ENCODE measurements at regions not wholly inside any gene's neighbourhood (a gene's known extent, or its start where the extent isn't known, plus 50 kb on each side); places are given as distances from the start of the nearest gene placed in this dataset.
A peak's percentile ranks its signal among the peaks of the same experiment; 100 is the strongest.
"Not testable (repeated sequence)": the region's sequence is repeated elsewhere in the genome, so short reads cannot be mapped to it uniquely, and the experiment has no call there.

DNA sequence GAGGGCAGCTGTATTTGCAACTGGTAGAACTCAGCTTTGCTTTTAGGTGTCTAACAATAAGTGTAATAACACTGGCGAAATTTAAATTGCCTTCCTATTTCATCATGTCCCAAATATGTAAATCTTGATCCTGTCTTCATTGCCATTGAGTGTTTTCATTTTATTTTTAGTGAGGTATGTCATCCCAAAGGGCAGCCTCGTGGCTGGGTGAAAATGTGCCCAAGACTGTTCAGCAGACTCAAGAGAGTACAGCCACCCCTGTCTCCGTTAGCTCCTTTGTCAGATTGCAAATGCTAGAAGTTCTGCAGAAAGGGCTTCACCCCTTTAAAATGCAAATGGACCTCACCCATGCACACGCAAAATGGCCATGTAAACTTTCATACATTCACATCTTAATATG is 278.8 kb downstream of the RND3 start:
- DNase-seq, result no peak
- Histone ChIP-seq H3K9me3 (no peaks in the 10 kb centered on the region), H3K27me3 (no peaks in the 10 kb centered on the region), H3K4me3 (no peak overlapping the region), H3K27ac (no peak overlapping the region), H3K36me3 (no peaks in the 10 kb centered on the region), H3K4me1 (peaks cover 0 to 2% (median 0%) of the 10 kb centered on the region in 12 donors)
- 69 to 77% (median 74%) methylated on average over 4 of the region's 4 CpGs for WGBS, 4 donors
- no peak for ATAC-seq
- intact Hi-C loops (cut with DNase I), result no loop called here
- no peak for TF ChIP-seq POLR2A (IDR thresholded peaks at IDR 0.05)
- TF ChIP-seq, protein P1, sequence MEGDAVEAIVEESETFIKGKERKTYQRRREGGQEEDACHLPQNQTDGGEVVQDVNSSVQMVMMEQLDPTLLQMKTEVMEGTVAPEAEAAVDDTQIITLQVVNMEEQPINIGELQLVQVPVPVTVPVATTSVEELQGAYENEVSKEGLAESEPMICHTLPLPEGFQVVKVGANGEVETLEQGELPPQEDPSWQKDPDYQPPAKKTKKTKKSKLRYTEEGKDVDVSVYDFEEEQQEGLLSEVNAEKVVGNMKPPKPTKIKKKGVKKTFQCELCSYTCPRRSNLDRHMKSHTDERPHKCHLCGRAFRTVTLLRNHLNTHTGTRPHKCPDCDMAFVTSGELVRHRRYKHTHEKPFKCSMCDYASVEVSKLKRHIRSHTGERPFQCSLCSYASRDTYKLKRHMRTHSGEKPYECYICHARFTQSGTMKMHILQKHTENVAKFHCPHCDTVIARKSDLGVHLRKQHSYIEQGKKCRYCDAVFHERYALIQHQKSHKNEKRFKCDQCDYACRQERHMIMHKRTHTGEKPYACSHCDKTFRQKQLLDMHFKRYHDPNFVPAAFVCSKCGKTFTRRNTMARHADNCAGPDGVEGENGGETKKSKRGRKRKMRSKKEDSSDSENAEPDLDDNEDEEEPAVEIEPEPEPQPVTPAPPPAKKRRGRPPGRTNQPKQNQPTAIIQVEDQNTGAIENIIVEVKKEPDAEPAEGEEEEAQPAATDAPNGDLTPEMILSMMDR (IDR thresholded peaks at IDR 0.05), result no peak

DNA sequence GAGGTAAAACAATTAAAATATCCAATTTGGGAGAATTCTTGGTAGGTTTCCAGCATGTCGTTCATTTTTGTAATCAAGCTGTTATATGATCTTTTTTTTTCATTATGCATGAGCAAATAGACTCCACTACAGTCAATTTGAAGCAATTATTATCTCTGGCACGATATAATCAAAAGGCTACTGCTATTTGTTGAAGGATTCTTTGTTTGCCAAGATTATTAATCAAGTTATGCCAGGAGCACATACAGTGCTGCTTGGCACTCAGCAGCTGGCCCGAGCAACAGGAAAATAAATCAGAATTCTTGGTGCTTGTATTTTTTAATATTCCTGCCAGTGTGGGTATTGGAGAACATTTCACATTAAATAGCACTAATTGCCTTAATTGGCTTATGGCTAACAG is 279.5 kb downstream of the RND3 start:
- no peaks in the 10 kb centered on the region for H3K27me3 ChIP-seq
- WGBS, 4 donors, result 49 to 63% (median 50%) methylated on average over 3 of the region's 3 CpGs
- H3K36me3 ChIP-seq, result no peaks in the 10 kb centered on the region
- peaks cover 0 to 2% (median 0%) of the 10 kb centered on the region in 12 donors for H3K4me1 ChIP-seq
- ATAC-seq, result no peak
- no peaks in the 10 kb centered on the region for H3K9me3 ChIP-seq
- intact Hi-C loops (cut with DNase I), result no loop called here
- DNase-seq, result no peak
- no peak overlapping the region for H3K27ac ChIP-seq
- no peak overlapping the region for H3K4me3 ChIP-seq
- TF ChIP-seq, protein P1 (IDR thresholded peaks at IDR 0.05), result no peak
- no peak for TF ChIP-seq POLR2A (IDR thresholded peaks at IDR 0.05)

DNA sequence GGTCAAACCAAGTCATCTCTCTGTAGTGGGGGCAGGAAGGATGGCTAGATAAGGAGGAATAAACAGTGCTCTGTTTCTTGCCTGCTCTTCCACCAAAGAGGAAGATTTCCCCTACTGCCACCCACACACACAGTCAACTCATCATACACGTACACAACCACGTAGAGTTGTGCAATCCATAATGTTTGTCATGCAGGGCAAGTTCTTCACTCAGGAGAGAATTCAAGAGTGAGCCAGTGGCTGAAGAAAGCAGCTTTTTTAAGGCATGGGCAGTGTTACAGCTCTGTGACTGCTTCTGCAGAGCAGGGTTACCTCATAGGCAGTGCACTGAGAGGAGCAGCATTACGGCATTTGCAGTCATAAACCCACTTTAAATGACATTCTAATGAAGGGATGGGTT is 283.0 kb downstream of the RND3 start:
- Histone ChIP-seq H3K27me3 (no peaks in the 10 kb centered on the region), H3K36me3 (no peaks in the 10 kb centered on the region), H3K9me3 (no peaks in the 10 kb centered on the region), H3K4me3 (no peak overlapping the region), H3K4me1 (no peaks in the 10 kb centered on the region), H3K27ac (no peak overlapping the region)
- peak in 3 of 4 donors; percentile 37 to 72 (median 66) for ATAC-seq
- DNase-seq, result no peak
- 69 to 88% (median 75%) methylated on average over 3 of the region's 3 CpGs for WGBS, 4 donors
- TF ChIP-seq POLR2A (IDR thresholded peaks at IDR 0.05), result no peak
- TF ChIP-seq, protein P1 (IDR thresholded peaks at IDR 0.05), result no peak
- intact Hi-C loops (cut with DNase I), result no loop called here

DNA sequence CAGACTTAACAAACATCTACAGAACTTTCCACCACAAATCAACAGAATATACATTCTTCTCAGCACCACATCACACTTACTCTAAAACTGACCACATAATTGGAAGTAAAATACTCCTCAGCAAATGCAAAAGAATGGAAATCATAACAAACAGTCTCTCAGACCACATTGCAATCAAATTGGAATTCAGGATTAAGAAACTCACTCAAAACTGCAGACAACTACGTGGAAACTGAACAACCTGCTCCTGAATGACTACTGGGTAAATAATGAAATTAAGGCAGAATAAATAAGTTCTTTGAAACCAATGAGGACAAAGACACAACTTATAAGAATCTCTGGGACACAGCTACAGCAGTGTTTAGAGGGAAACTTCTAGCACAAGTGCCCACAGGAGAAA is 292.7 kb downstream of the RND3 start:
- H3K4me3 ChIP-seq; DNase-seq; ATAC-seq; H3K4me1 ChIP-seq; H3K9me3 ChIP-seq; intact Hi-C loops (cut with DNase I); H3K27ac ChIP-seq; H3K36me3 ChIP-seq; H3K27me3 ChIP-seq: not testable (repeated sequence)
- 82 to 93% (median 88%) methylated on average over 1 of the region's 1 CpG for WGBS, 4 donors

DNA sequence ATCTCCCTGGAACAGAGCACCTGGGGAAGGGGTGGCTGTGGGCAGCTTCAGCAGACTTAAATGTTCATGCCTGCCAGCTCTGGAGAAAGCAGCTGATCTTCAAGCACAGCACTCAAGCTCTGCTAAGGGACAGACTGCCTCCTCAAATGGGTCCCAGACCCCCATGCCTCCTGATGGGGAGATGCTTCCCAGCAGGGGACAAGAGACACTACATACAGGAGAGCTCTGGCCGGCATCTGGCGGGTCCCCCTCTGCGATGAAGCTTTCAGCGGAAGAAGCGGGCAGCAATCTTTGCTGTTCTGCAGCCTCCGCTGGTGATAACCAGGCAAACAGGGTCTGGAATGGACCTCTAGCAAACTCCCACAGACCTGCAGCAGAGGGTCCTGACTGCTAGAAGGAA is 294.8 kb downstream of the RND3 start:
- TF ChIP-seq POLR2A (IDR thresholded peaks at IDR 0.05), result no peak
- TF ChIP-seq, protein P1 (IDR thresholded peaks at IDR 0.05), result no peak
- DNase-seq, result no peak
- WGBS, 4 donors, result 96 to 98% (median 98%) methylated on average over 6 of the region's 6 CpGs
- no peaks in the 10 kb centered on the region for H3K4me1 ChIP-seq
- no peaks in the 10 kb centered on the region for H3K27me3 ChIP-seq
- no peak overlapping the region for H3K27ac ChIP-seq
- ATAC-seq, result no peak
- peaks cover 0 to 7% (median 0%) of the 10 kb centered on the region in 12 donors for H3K9me3 ChIP-seq
- intact Hi-C loops (cut with DNase I), result no loop called here
- no peak overlapping the region for H3K4me3 ChIP-seq
- no peaks in the 10 kb centered on the region for H3K36me3 ChIP-seq
